SK-N-SH treated with all-trans-retinoic acid at 6 μM for 48 hours (cell line): ENCODE measurements at regions not wholly inside any gene's neighbourhood (a gene's known extent, or its start where the extent isn't known, plus 50 kb on each side); places are given as distances from the start of the nearest gene placed in this dataset.

Experiments used
- ATAC-seq: fragments of 200-7000 bp; cut with Tn5 transposase; 3 replicates; pipeline ENCODE4 v1.9.1; 2020; ENCODE audit warnings: mild to moderate bottlenecking, moderate library complexity
- ARNTL ChIP-seq: fragments of 450-650 bp; formaldehyde crosslinking; IDR thresholded peaks from 2 replicates; pipeline ENCODE4 v1.5.0; 2020; ENCODE audit warnings: low read depth, mild to moderate bottlenecking, moderate library complexity, borderline replicate concordance
- BACH2 ChIP-seq: fragments of 250-450 bp; sonication (Bioruptor Pico); IDR thresholded peaks from 2 replicates; pipeline ENCODE4 v1.9.0; 2021; ENCODE audit warnings: mild to moderate bottlenecking, borderline replicate concordance
- CSDC2 ChIP-seq: fragments of 250-450 bp; sonication (Bioruptor Pico); IDR thresholded peaks from 2 replicates; pipeline ENCODE4 v1.5.0; 2020; ENCODE audit warnings: mild to moderate bottlenecking, moderate library complexity
- ESRRG ChIP-seq: fragments of 250-450 bp; sonication (Bioruptor Pico); IDR thresholded peaks from 2 replicates; pipeline ENCODE4 v1.6.1; 2021; ENCODE audit warnings: mild to moderate bottlenecking
- GLIS3 ChIP-seq: fragments of 250-450 bp; sonication (Bioruptor Pico); IDR thresholded peaks from 2 replicates; pipeline ENCODE4 v1.5.0; 2020; ENCODE audit warnings: mild to moderate bottlenecking, moderate library complexity
- OSR1 ChIP-seq: fragments of 250-450 bp; sonication (Bioruptor Pico); IDR thresholded peaks from 2 replicates; pipeline ENCODE4 v1.8.0; 2022; ENCODE audit warnings: moderate library complexity, mild to moderate bottlenecking, inconsistent platforms
- PPARA ChIP-seq: fragments of 250-450 bp; sonication (Bioruptor Pico); IDR thresholded peaks from 2 replicates; pipeline ENCODE4 v1.5.0; 2020; ENCODE audit warnings: mild to moderate bottlenecking, borderline replicate concordance
- RARB ChIP-seq: fragments of 250-450 bp; sonication (Bioruptor Pico); IDR thresholded peaks from 2 replicates; pipeline ENCODE4 v1.8.0; 2021; ENCODE audit warnings: mild to moderate bottlenecking, moderate library complexity
- SNAI2 ChIP-seq: fragments of 250-450 bp; sonication (Bioruptor Pico); IDR thresholded peaks from 2 replicates; pipeline ENCODE4 v1.5.0; 2020; ENCODE audit warnings: mild to moderate bottlenecking, moderate library complexity
- TCF4 ChIP-seq: fragments of 250-450 bp; sonication (Bioruptor Pico); IDR thresholded peaks from 2 replicates; pipeline ENCODE4 v1.8.0; 2021; ENCODE audit warnings: mild to moderate bottlenecking, moderate library complexity, borderline replicate concordance
- TOX ChIP-seq: fragments of 250-450 bp; sonication (Bioruptor Pico); IDR thresholded peaks from 2 replicates; pipeline ENCODE4 v1.8.0; 2021; ENCODE audit warnings: mild to moderate bottlenecking, moderate library complexity, borderline replicate concordance
- ZFP30 ChIP-seq: fragments of 450-650 bp; formaldehyde crosslinking; IDR thresholded peaks from 2 replicates; pipeline ENCODE4 v1.5.0; 2022; ENCODE audit warnings: mild to moderate bottlenecking, moderate library complexity
- ZNF565 ChIP-seq: fragments of 450-650 bp; formaldehyde crosslinking; conservative IDR thresholded peaks from 2 replicates; pipeline ENCODE4 v1.5.0; 2020; ENCODE audit warnings: low read depth, mild to moderate bottlenecking, moderate library complexity
- ZNF70 ChIP-seq: fragments of 450-650 bp; formaldehyde crosslinking; IDR thresholded peaks from 2 replicates; pipeline ENCODE4 v1.5.0; 2020; ENCODE audit warnings: mild to moderate bottlenecking, moderate library complexity
- ZNF8 ChIP-seq: fragments of 450-650 bp; formaldehyde crosslinking; IDR thresholded peaks from 2 replicates; pipeline ENCODE4 v1.5.0; 2020; ENCODE audit warnings: mild to moderate bottlenecking, moderate library complexity
- TF ChIP-seq, protein P1 (sequence below): fragments of 250-450 bp; sonication (Bioruptor Pico); IDR thresholded peaks from 2 replicates; pipeline ENCODE4 v1.5.0; 2020; ENCODE audit warnings: mild to moderate bottlenecking, moderate library complexity
- TF ChIP-seq, protein P2 (sequence below): fragments of 250-450 bp; sonication (Bioruptor Pico); IDR thresholded peaks from 2 replicates; pipeline ENCODE4 v1.5.1; 2020; ENCODE audit warnings: low read depth, mild to moderate bottlenecking, moderate library complexity
- TF ChIP-seq, protein P3 (sequence below): fragments of 250-450 bp; sonication (Bioruptor Pico); IDR thresholded peaks from 2 replicates; pipeline ENCODE4 v1.8.0; 2021; ENCODE audit warnings: low read depth, mild to moderate bottlenecking, moderate library complexity, borderline replicate concordance
- TF ChIP-seq, protein P4 (sequence below): fragments of 250-450 bp; sonication (Bioruptor Pico); IDR thresholded peaks from 2 replicates; pipeline ENCODE4 v1.8.0; 2020; ENCODE audit warnings: mild to moderate bottlenecking, moderate library complexity, borderline replicate concordance

DNA sequence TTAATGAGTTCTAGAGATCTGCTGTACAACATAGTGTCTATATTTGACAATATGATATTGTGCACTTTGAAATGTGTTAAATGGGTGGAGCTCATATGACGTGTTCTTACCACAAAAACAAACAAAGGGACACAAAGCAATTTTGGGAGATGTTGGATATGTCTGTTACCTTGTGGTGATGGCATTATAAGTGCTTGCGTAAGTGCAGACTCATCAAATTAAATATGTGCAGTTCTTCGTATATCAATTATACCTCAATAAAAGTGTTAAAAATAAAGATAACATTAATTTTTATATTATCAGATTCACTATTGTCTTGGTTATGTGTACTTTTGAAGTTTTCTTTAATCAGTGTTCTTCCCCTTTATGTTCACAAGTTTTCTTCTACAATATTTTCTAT, 372.9 kb upstream of the COBL start:
- ATAC-seq = no peak
- TF ChIP-seq CSDC2 (CRISPR knock-in tag) = no peak
- TF ChIP-seq RARB (CRISPR knock-in tag) = no peak
- no peak for TF ChIP-seq ZFP30
- no peak for TF ChIP-seq TOX
- no peak for TF ChIP-seq TCF4 (CRISPR knock-in tag)
- TF ChIP-seq, protein P1, sequence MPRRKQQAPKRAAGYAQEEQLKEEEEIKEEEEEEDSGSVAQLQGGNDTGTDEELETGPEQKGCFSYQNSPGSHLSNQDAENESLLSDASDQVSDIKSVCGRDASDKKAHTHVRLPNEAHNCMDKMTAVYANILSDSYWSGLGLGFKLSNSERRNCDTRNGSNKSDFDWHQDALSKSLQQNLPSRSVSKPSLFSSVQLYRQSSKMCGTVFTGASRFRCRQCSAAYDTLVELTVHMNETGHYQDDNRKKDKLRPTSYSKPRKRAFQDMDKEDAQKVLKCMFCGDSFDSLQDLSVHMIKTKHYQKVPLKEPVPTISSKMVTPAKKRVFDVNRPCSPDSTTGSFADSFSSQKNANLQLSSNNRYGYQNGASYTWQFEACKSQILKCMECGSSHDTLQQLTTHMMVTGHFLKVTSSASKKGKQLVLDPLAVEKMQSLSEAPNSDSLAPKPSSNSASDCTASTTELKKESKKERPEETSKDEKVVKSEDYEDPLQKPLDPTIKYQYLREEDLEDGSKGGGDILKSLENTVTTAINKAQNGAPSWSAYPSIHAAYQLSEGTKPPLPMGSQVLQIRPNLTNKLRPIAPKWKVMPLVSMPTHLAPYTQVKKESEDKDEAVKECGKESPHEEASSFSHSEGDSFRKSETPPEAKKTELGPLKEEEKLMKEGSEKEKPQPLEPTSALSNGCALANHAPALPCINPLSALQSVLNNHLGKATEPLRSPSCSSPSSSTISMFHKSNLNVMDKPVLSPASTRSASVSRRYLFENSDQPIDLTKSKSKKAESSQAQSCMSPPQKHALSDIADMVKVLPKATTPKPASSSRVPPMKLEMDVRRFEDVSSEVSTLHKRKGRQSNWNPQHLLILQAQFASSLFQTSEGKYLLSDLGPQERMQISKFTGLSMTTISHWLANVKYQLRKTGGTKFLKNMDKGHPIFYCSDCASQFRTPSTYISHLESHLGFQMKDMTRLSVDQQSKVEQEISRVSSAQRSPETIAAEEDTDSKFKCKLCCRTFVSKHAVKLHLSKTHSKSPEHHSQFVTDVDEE (CRISPR knock-in tag) = no peak
- TF ChIP-seq, protein P2, sequence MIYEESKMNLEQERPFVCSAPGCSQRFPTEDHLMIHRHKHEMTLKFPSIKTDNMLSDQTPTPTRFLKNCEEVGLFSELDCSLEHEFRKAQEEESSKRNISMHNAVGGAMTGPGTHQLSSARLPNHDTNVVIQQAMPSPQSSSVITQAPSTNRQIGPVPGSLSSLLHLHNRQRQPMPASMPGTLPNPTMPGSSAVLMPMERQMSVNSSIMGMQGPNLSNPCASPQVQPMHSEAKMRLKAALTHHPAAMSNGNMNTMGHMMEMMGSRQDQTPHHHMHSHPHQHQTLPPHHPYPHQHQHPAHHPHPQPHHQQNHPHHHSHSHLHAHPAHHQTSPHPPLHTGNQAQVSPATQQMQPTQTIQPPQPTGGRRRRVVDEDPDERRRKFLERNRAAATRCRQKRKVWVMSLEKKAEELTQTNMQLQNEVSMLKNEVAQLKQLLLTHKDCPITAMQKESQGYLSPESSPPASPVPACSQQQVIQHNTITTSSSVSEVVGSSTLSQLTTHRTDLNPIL (CRISPR knock-in tag) = no peak
- TF ChIP-seq GLIS3 (CRISPR knock-in tag) = no peak
- TF ChIP-seq ZNF70 (CRISPR knock-in tag) = no peak
- TF ChIP-seq, protein P3, sequence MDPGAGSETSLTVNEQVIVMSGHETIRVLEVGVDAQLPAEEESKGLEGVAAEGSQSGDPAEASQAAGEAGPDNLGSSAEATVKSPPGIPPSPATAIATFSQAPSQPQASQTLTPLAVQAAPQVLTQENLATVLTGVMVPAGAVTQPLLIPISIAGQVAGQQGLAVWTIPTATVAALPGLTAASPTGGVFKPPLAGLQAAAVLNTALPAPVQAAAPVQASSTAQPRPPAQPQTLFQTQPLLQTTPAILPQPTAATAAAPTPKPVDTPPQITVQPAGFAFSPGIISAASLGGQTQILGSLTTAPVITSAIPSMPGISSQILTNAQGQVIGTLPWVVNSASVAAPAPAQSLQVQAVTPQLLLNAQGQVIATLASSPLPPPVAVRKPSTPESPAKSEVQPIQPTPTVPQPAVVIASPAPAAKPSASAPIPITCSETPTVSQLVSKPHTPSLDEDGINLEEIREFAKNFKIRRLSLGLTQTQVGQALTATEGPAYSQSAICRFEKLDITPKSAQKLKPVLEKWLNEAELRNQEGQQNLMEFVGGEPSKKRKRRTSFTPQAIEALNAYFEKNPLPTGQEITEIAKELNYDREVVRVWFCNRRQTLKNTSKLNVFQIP = no peak

DNA sequence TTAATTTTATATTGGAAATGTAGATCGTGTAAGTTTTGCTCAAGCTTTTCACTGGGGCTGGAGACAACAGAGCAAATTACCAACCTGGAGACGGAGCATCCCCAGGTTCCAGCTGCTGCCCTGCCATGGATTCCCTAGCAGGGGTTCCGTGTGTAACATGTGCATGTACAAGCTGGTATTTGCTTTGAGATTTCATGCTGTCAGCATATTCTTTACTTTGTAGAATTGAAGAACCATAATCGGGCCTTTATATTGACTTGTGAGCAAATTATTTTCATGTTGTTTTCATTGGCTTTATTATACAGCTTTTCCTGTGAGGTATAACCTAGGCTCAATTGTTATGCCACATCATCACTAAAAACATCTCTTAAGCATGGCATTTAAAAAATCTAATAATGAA, 369.2 kb upstream of the COBL start:
- no peak for ATAC-seq
- TF ChIP-seq, protein P4, sequence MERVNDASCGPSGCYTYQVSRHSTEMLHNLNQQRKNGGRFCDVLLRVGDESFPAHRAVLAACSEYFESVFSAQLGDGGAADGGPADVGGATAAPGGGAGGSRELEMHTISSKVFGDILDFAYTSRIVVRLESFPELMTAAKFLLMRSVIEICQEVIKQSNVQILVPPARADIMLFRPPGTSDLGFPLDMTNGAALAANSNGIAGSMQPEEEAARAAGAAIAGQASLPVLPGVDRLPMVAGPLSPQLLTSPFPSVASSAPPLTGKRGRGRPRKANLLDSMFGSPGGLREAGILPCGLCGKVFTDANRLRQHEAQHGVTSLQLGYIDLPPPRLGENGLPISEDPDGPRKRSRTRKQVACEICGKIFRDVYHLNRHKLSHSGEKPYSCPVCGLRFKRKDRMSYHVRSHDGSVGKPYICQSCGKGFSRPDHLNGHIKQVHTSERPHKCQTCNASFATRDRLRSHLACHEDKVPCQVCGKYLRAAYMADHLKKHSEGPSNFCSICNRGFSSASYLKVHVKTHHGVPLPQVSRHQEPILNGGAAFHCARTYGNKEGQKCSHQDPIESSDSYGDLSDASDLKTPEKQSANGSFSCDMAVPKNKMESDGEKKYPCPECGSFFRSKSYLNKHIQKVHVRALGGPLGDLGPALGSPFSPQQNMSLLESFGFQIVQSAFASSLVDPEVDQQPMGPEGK (CRISPR knock-in tag) = no peak
- TF ChIP-seq OSR1 (CRISPR knock-in tag) (no peak), ZNF8 (CRISPR knock-in tag) (no peak), ESRRG (CRISPR knock-in tag) (no peak), ARNTL (no peak), SNAI2 (CRISPR knock-in tag) (no peak), PPARA (CRISPR knock-in tag) (no peak), TCF4 (CRISPR knock-in tag) (no peak), ZNF565 (CRISPR knock-in tag) (no peak), ZNF70 (CRISPR knock-in tag) (no peak), BACH2 (CRISPR knock-in tag) (no peak), RARB (CRISPR knock-in tag) (no peak)
- TF ChIP-seq, protein P2 (CRISPR knock-in tag) = no peak
- TF ChIP-seq, protein P1 (CRISPR knock-in tag) = no peak
- TF ChIP-seq, protein P3 = no peak
